Ovary (tissue), 3 donors: ENCODE measurements at regions not wholly inside any gene's neighbourhood (a gene's known extent, or its start where the extent isn't known, plus 50 kb on each side); places are given as distances from the start of the nearest gene placed in this dataset.

Experiments
- EP300 ChIP-seq: sonication (generic); formaldehyde crosslinking; IDR thresholded peaks from one replicate; pipeline ENCODE4 v1.6.1; 2017; ENCODE audit warnings: antibody characterized with exemption
- POLR2A ChIP-seq: fragments of 450-650 bp; IDR thresholded peaks from one replicate; pipeline ENCODE4 v1.6.1; 2017; ENCODE audit warnings: antibody characterized with exemption, mild to moderate bottlenecking, moderate library complexity
- TF ChIP-seq, protein P1 (sequence below), 3 donors: fragments of 450-650 bp in 2 of 3; fragments of 200-600 bp in 1 of 3; IDR thresholded peaks; one replicate each; pipeline versions ENCODE4 v1.5.1 to v1.8.0; 2016 to 2022; ENCODE audit warnings: antibody characterized with exemption in 3 of 3, mild to moderate bottlenecking in 1 of 3
- donor health status: DM: no; HTN: no; CAD: no.

DNA sequence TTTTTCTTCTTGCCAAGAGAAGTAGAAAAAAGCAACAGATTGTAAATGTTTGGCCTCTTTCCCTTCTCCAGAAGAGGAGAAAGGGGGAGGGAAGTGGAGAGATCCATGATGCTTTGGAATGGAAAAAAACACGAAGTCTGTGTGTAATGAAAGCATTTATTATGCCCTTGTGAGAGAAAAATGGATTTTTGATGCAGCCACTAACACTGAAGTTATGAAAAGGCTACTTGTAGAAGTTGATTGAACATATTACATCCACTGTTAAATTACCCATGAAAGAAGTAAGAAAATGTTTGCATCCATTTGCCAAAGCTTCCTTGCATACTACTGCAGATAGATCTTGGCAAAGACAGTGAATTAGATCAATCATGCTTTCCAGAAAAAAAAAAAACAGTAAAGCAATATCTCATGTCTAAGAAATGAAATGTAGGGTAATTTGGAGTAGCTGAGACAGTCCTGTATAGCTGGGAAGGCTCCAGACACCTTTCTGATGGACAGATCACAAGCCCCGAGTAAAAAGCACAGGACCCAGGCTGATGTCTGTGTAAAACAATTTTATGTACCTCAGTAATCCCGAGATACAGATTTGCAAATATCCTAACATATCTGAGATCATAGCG is 295.5 kb downstream of the PLOD2 start:
- TF ChIP-seq, protein P1, sequence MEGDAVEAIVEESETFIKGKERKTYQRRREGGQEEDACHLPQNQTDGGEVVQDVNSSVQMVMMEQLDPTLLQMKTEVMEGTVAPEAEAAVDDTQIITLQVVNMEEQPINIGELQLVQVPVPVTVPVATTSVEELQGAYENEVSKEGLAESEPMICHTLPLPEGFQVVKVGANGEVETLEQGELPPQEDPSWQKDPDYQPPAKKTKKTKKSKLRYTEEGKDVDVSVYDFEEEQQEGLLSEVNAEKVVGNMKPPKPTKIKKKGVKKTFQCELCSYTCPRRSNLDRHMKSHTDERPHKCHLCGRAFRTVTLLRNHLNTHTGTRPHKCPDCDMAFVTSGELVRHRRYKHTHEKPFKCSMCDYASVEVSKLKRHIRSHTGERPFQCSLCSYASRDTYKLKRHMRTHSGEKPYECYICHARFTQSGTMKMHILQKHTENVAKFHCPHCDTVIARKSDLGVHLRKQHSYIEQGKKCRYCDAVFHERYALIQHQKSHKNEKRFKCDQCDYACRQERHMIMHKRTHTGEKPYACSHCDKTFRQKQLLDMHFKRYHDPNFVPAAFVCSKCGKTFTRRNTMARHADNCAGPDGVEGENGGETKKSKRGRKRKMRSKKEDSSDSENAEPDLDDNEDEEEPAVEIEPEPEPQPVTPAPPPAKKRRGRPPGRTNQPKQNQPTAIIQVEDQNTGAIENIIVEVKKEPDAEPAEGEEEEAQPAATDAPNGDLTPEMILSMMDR (IDR thresholded peaks at IDR 0.05) = no peak
- no peak for TF ChIP-seq POLR2A
- no peak for TF ChIP-seq EP300
